Activated T-cell treated with anti-CD3 and anti-CD28 coated beads, Interleukin-2, amount 50 U/mL, for 4 hours (primary cell): ENCODE measurements at regions not wholly inside any gene's neighbourhood (a gene's known extent, or its start where the extent isn't known, plus 50 kb on each side); places are given as distances from the start of the nearest gene placed in this dataset.
"Not testable (repeated sequence)": the region's sequence is repeated elsewhere in the genome, so short reads cannot be mapped to it uniquely, and the experiment has no call there.

ENCODE experiments used
- ATAC-seq, 2 donors: fragments of 200-7000 bp; cut with Tn5 transposase; one replicate each; pipeline ENCODE4 v1.10.0; 2021
- DNase-seq: peaks from one replicate; pipeline ENCODE4 v3.0.0-alpha.2; 2020
- H3K27me3 Mint-ChIP-seq: one replicate; pipeline ENCODE4 v1.8.0; 2021; ENCODE audit warnings: low read depth, mixed read lengths
- H3K36me3 Mint-ChIP-seq: one replicate; pipeline ENCODE4 v1.8.0; 2022; ENCODE audit warnings: mixed read lengths; ENCODE audit not compliant: insufficient read depth
- H3K4me1 Mint-ChIP-seq: one replicate; pipeline ENCODE4 v1.8.0; 2021; ENCODE audit warnings: low read depth, mixed read lengths
- H3K4me3 Mint-ChIP-seq: one replicate; pipeline ENCODE4 v1.8.0; 2021; ENCODE audit warnings: mild to moderate bottlenecking, moderate library complexity, mixed read lengths
- H3K9me3 Mint-ChIP-seq: one replicate; pipeline ENCODE4 v1.8.0; 2021; ENCODE audit warnings: mixed read lengths

DNA sequence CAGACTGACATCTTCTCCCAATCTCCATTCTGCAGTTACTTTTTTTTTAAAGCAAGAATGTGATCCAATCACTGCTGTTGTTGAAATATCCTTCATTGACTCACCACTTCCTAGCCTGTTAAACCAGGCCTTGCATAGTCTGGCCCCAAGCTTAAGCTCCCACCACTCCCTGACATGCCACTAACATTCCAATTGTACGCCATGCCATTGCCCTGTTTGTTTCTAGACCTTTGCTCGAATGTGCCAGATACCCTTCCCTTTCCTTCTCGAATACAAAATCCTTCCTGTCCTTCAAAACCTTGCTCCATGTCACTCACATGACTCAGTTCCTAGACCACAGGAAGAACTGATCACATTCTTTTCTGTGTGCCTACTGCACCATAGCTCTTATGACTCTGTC, 224.2 kb downstream of the CYRIA start:
- no peaks in the 10 kb centered on the region for H3K36me3 Mint-ChIP-seq
- peaks cover 6% of the 10 kb centered on the region for H3K9me3 Mint-ChIP-seq
- DNase-seq (no peak), ATAC-seq (no peak)
- H3K4me3 Mint-ChIP-seq, result no peak overlapping the region
- peaks cover 7% of the 10 kb centered on the region for H3K27me3 Mint-ChIP-seq
- no peaks in the 10 kb centered on the region for H3K4me1 Mint-ChIP-seq

DNA sequence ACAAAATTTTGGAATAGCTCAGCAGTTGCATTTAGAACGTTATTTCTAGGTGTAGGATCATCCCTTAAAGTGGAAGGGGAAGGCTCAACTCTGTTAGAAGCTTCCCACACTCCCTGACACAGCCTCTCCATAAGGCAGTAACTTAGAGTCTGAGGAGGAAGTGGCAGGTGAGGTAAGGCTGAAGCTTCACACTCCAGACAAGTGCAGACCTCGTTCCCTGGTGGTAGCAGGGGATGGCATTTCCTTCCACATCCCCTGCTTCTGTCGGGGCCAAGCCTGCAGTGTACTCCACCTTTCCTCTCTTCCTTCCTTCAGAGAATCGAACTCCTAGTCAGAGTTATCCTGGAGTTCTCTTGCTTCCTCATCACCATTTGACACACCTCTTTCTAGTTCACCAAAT, 224.7 kb downstream of the CYRIA start:
- Mint-ChIP-seq H3K4me1 (no peaks in the 10 kb centered on the region), H3K36me3 (no peaks in the 10 kb centered on the region), H3K4me3 (no peak overlapping the region), H3K9me3 (peaks cover 6% of the 10 kb centered on the region), H3K27me3 (peaks cover 7% of the 10 kb centered on the region)
- ATAC-seq, result no peak
- DNase-seq, result no peak

DNA sequence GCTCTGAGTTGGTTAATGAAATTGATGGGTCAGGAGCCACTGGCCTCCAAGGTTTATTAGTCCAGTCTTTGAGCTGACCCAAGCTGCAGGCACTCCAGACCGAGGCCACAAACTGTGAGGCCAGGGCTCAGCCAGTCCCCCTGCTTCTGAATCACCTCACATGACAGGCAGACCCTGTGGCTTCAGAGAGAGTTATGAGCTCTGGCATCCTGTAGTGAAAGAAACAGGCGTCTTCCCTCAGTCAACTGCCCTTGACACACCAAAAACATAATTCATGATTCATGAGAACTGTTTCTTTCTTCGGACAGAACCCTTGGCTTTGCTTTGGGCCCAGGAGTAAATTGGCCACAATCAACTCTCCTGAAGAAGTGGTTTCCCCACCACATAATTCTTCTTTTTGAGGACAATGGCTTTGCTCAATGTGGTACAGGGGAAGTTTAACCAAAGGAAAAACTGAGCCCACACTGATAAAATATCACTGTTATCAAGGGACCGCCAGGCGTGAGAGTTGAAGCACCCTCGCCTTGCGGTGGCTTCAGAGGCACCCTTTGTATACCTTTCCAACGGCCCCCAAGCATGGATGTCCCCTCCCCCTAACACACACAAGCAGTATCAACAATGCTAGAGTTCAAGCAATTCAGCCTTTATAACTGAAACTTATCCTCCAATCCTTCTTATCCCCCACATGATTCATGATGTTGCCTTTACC, 226.9 kb downstream of the CYRIA start:
- ATAC-seq, result no peak

DNA sequence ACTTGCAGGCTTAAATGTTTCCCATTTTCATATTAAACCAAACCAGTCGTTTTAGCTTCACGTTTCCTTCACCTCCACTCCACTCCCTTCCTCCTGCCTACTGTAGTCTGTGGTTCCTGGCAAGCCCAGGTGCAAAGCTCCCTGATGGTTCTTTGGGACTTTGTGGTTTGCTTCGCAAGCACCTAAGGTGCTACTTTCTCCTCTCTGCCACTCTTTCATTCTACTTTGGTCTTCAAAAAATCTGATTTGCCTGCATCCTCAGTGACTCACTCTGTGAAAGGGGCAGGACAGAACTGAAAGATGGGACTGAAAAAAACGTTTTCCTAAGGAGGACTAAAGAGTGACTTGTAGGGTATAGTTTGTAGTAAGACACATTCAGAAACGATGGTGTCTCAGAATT, 228.4 kb downstream of the CYRIA start:
- DNase-seq, result no peak
- Mint-ChIP-seq H3K36me3 (no peaks in the 10 kb centered on the region), H3K27me3 (peaks cover 7% of the 10 kb centered on the region), H3K4me1 (no peaks in the 10 kb centered on the region), H3K9me3 (peaks cover 6% of the 10 kb centered on the region), H3K4me3 (no peak overlapping the region)
- no peak for ATAC-seq

More for the DNA sequence above, 226.9 kb downstream of the CYRIA start:
- no peak for DNase-seq
- Mint-ChIP-seq H3K9me3 (peaks cover 6% of the 10 kb centered on the region), H3K4me3 (no peak overlapping the region), H3K27me3 (peaks cover 7% of the 10 kb centered on the region), H3K36me3 (no peaks in the 10 kb centered on the region), H3K4me1 (no peaks in the 10 kb centered on the region)

DNA sequence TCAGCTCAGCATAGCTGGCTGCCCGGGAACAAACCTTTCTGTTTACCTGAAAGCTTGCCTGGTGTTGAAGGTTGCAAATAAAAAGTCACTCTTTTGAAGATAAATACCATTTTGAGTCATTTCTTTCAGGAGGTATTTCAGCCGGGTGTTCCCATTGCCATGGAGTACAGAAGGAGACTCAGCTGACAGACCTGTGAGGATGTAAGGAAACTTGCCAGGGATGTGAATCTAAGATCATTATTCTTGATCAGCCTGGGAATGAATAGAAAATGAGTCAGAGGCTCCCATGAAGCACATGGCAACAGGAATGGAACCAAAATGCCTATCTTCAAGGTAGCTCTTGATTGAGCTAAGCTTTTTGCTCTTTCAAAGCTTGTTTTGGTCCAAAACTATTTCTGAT, 231.2 kb downstream of the CYRIA start:
- H3K36me3 Mint-ChIP-seq, result no peaks in the 10 kb centered on the region
- no peaks in the 10 kb centered on the region for H3K9me3 Mint-ChIP-seq
- DNase-seq (no peak), ATAC-seq (no peak)
- H3K4me3 Mint-ChIP-seq, result no peak overlapping the region
- H3K27me3 Mint-ChIP-seq, result no peaks in the 10 kb centered on the region
- H3K4me1 Mint-ChIP-seq, result no peaks in the 10 kb centered on the region

DNA sequence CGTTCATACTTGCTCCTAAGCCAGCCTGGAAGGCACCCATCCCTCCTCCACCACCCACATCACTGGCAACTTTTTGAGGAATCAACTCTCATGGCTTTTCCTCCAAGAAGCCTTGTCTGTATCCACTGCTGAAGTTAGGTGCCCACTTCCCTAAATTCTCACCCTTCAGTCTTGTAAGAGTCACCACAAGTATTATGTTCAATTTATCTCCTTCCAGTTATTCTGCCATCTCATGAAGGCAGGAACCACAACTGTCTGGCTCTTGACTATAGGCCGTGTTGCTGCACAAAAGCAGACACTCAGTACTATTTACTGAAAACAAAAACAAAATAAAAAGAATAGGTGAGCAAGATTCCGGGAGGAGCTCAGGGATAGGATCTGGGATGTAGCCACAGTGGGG, 234.8 kb downstream of the CYRIA start:
- Mint-ChIP-seq H3K9me3 (no peaks in the 10 kb centered on the region), H3K36me3 (no peaks in the 10 kb centered on the region), H3K27me3 (no peaks in the 10 kb centered on the region), H3K4me3 (no peak overlapping the region), H3K4me1 (no peaks in the 10 kb centered on the region)
- DNase-seq (no peak), ATAC-seq (no peak)

DNA sequence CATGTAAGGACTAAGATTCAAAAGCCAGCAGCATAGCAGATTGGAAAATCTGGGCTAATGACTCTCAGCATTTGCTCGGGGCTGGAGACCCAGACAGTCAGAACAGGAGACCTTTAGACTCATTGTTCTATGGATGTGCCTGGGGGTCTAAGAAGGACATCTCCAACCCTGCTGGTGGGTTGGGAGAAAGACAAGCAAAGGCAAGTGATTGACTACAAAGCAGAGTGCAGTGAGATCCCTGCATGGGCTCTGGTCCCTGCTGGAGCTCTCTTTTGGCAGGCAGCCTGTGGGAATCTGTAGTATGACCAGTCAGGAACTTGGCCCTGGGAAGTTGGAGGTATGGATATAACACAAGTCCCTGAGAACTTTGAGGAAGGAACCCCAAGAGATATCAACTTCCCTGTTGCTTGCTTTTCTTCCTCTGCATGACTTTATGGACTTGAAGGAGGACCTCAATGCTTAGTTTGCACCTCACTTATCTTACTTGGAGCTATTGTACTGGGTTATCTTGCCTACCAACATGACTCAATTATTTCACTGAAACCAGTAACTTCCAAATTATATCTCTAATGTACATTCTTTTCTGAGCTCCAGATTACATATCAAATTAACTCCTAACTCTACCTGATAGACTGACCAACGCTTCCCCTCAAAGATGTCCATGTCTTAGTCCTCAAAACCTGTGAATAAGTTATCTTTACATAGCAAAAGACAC, 236.0 kb downstream of the CYRIA start:
- H3K36me3 Mint-ChIP-seq, result no peaks in the 10 kb centered on the region
- H3K27me3 Mint-ChIP-seq, result no peaks in the 10 kb centered on the region
- no peaks in the 10 kb centered on the region for H3K4me1 Mint-ChIP-seq
- ATAC-seq, result no peak
- no peak overlapping the region for H3K4me3 Mint-ChIP-seq
- DNase-seq, result no peak
- no peaks in the 10 kb centered on the region for H3K9me3 Mint-ChIP-seq

DNA sequence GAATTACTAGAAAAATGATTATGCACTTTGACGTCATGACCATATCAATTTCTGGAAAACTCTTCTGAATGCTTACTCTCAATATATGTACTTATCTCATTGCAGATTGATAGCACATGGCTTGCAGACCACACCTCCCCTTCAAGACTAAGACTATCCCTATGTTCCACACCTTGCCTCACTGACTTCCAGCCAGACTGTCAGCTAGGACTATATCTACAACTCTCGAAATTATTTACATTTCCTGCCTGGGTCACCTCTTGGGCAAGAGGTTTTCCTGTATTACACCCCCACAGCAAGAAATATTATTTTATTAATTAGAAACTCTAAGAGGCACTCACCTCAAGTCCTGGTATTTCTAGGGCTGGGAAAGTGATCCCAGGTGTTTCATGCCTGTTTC, 236.6 kb downstream of the CYRIA start:
- no peaks in the 10 kb centered on the region for H3K27me3 Mint-ChIP-seq

DNA sequence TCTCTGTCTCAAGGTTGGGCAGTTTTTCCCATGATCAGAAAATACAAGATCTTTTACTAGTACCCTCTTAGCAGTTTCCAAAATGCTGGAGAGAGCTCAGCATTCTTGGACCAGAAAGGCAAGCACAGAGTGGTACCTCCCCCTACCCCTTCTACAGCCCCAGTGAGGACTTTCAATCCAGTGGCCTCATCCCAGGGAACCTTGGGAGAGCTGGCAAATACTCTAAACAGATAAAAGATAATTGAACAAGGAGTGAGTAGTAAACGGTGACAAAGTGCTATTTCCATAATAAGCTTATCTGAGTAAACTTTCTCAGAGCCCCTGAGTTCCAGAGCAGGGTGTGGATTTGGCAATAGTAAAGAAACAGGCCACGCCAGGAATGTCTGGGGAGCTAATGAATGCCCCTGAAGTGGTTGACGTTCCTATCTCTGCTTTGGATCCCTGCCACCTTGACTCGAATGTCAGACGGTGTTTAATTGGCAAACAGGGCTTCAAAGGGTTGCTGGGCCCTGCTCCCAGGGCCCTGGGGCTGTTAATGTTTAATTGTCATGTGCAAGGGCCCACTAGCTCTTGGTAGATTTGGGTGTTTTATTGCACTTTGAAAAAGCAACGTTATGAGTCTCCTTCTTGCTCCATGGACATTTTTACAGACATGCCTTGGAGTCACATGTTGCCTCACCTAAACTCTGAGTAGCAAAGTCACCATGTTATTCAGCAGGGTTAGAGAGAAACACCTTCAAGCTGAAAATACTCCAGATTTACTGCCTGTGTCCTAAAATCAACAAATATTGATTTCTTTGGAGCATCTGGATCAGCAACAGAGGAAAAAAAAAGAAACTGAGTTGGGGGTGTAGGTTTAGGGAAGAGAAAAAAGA, 239.9 kb downstream of the CYRIA start:
- H3K36me3 Mint-ChIP-seq, result no peaks in the 10 kb centered on the region
- DNase-seq, result no peak
- ATAC-seq, result no peak
- no peak overlapping the region for H3K4me3 Mint-ChIP-seq
- H3K9me3 Mint-ChIP-seq, result no peaks in the 10 kb centered on the region
- no peaks in the 10 kb centered on the region for H3K4me1 Mint-ChIP-seq
- no peaks in the 10 kb centered on the region for H3K27me3 Mint-ChIP-seq

More for the DNA sequence above, 236.6 kb downstream of the CYRIA start:
- H3K9me3 Mint-ChIP-seq, result no peaks in the 10 kb centered on the region
- no peak for ATAC-seq
- DNase-seq, result no peak
- H3K4me1 Mint-ChIP-seq, result no peaks in the 10 kb centered on the region
- no peaks in the 10 kb centered on the region for H3K36me3 Mint-ChIP-seq
- H3K4me3 Mint-ChIP-seq, result no peak overlapping the region

DNA sequence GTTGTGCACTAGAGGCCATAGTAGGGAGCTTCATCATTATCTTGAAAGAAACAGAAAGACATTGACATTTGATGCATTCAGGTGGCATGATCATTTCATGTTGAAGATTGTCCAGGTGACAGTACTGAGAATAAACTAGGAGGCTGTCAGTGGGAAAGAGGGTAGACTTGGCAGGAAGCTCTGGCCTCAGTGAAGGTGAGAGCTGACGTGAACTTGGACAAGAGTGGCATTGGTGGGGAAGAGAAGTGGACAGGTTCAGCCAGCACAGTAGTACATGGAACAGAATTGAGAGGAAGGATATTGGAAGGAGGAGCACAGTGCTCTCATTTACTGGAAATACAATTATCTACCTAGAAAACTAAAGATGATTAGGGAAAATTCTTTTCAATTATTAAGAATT, 245.2 kb downstream of the CYRIA start:
- Mint-ChIP-seq H3K27me3 (no peaks in the 10 kb centered on the region), H3K4me3 (no peak overlapping the region), H3K4me1 (no peaks in the 10 kb centered on the region), H3K36me3 (no peaks in the 10 kb centered on the region), H3K9me3 (peaks cover 3% of the 10 kb centered on the region)
- no peak for ATAC-seq
- DNase-seq, result no peak

DNA sequence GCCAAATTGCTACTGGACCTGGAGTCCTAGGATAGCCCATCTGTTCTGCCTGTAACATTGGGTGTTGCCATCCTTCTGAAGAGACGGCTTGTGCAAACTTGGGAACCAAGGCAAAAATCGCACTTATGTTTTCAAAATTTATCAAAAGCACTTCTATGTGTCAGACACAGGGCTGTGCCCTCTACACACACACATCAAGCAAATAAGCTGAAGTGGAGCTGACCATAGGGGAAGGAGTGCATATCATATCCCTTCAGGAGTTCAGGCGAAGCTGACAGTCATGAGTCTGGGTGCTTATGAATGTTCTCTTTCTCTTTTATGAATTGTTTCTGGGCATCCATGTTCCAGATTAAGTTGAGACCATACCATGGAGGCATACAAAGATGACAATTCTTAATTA, 247.9 kb downstream of the CYRIA start:
- H3K9me3 Mint-ChIP-seq, result peaks cover 5% of the 10 kb centered on the region
- ATAC-seq (no peak), DNase-seq (no peak)
- H3K36me3 Mint-ChIP-seq, result no peaks in the 10 kb centered on the region
- H3K27me3 Mint-ChIP-seq, result peaks cover 2% of the 10 kb centered on the region
- no peaks in the 10 kb centered on the region for H3K4me1 Mint-ChIP-seq
- H3K4me3 Mint-ChIP-seq, result no peak overlapping the region

DNA sequence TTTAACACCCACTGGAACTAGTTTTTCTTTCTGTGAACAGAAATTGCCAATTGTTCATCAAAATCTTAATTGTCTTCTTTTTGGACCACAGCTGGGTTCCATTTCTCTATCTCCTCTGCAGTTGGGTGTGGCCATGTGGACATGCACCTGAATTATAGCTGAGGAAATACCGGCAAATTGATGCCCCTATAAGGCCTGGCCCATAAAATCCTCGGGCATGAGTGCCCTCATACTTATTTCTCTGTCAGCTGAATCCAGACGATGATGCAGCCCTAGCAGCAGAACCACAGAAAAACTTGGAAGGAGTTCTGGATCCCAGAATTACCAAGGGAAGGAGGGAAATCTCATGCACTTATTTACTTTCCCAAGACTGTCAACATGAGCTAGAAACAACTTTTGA, 249.0 kb downstream of the CYRIA start:
- Mint-ChIP-seq H3K9me3 (peaks cover 5% of the 10 kb centered on the region), H3K36me3 (no peaks in the 10 kb centered on the region), H3K27me3 (peaks cover 2% of the 10 kb centered on the region), H3K4me1 (no peaks in the 10 kb centered on the region), H3K4me3 (no peak overlapping the region)
- DNase-seq (no peak), ATAC-seq (no peak)

DNA sequence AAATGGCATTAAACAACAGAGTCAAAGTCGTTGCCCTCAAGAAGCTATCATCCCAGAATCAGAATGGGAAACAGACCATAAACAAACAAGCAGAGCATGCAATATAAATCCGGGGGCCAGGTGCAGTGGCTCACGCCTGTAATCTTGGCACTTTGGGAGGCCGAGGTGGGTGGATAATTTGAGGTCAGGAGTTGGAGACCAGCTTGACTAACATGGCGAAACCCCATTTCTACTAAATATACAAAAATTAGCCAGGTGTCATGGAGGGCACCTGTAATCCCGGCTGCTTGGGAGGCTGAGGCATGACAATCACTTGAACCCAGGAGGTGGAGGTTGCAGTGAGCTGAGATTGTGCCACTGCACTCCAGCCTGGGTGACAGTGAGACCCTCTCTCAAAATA, 249.8 kb downstream of the CYRIA start:
- not testable (repeated sequence) for H3K4me3 Mint-ChIP-seq, H3K36me3 Mint-ChIP-seq, H3K4me1 Mint-ChIP-seq

DNA sequence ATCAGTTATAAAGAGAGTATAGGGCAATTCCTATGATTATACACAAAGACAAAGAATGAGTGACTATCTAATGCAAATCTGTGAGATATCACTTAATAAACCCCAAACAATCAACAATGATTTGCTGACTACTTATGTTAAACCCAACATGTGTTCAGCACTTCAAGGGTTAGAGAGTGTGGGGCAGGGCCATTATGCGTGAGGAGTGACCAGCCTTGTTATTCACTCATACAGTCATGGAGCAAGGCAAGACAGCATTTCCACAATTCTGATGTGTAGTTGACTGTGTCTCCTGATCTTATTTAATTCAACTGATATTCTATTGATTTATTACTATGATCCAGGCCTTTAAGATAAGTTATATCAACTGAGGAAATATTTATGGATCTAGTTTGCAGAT, 251.7 kb downstream of the CYRIA start:
- Mint-ChIP-seq H3K36me3 (no peaks in the 10 kb centered on the region), H3K9me3 (peaks cover 5% of the 10 kb centered on the region), H3K27me3 (peaks cover 2% of the 10 kb centered on the region), H3K4me1 (no peaks in the 10 kb centered on the region), H3K4me3 (no peak overlapping the region)
- ATAC-seq, result no peak
- DNase-seq, result no peak

More for the DNA sequence above, 249.8 kb downstream of the CYRIA start:
- not testable (repeated sequence) for H3K27me3 Mint-ChIP-seq, H3K9me3 Mint-ChIP-seq, DNase-seq, ATAC-seq
